OCI-LY1 (cell line): ENCODE measurements at regions not wholly inside any gene's neighbourhood (a gene's known extent, or its start where the extent isn't known, plus 50 kb on each side); places are given as distances from the start of the nearest gene placed in this dataset.

Experiments used
- CTCF ChIP-seq: fragments of 200-600 bp; sonication (generic), shearing (Covaris generic); IDR thresholded peaks from 2 replicates; pipeline ENCODE4 v1.5.1; 2017; ENCODE audit warnings: mild to moderate bottlenecking, antibody characterized with exemption, low read length, moderate library complexity, mixed read lengths
- EZH2 ChIP-seq: fragments of 200-600 bp; sonication (generic), shearing (Covaris generic); IDR thresholded peaks from 2 replicates; pipeline ENCODE4 v1.8.0; 2017; ENCODE audit warnings: borderline replicate concordance, mixed run types, mild to moderate bottlenecking, antibody characterized with exemption, low read length, moderate library complexity, mixed read lengths

- TF ChIP-seq CTCF (no peak), EZH2 (no peak)
These were observed 603.5 kb downstream of the ARL4A start for GRCh38 chr7:13290975-13291374.
